Esophagus (tissue), 2 donors: ENCODE measurements at regions not wholly inside any gene's neighbourhood (a gene's known extent, or its start where the extent isn't known, plus 50 kb on each side); places are given as distances from the start of the nearest gene placed in this dataset.

Source experiments
- H3K27ac ChIP-seq, 2 donors: one replicate each; pipeline ENCODE4 v1.5.1; 2013; ENCODE audit warnings: low read depth in 2 of 2, mild to moderate bottlenecking in 2 of 2, inconsistent platforms in 1 of 2, low read length in 1 of 2, moderate library complexity in 1 of 2
- H3K27me3 ChIP-seq, 2 donors: one replicate each; pipeline ENCODE4 v1.6.1; 2013; ENCODE audit warnings: low read length in 2 of 2, control low read depth in 1 of 2, mild to moderate bottlenecking in 1 of 2; ENCODE audit not compliant: insufficient read depth in 2 of 2, control insufficient read depth in 1 of 2
- H3K36me3 ChIP-seq, 2 donors: one replicate each; pipeline ENCODE4 v1.6.1; 2013; ENCODE audit warnings: low read length in 1 of 2; ENCODE audit not compliant: control insufficient read depth in 2 of 2, insufficient read depth in 2 of 2
- H3K4me1 ChIP-seq, 2 donors: one replicate each; pipeline ENCODE4 v1.6.1; 2013; ENCODE audit warnings: low read length in 1 of 2; ENCODE audit not compliant: control insufficient read depth in 2 of 2, insufficient read depth in 2 of 2
- H3K4me3 ChIP-seq, 2 donors: one replicate each; pipeline ENCODE4 v1.5.1; 2013; ENCODE audit warnings: low read length in 2 of 2, mild to moderate bottlenecking in 2 of 2, low read depth in 1 of 2, moderate library complexity in 1 of 2
- H3K9me3 ChIP-seq, 2 donors: one replicate each; pipeline ENCODE4 v1.6.1; 2013; ENCODE audit warnings: mild to moderate bottlenecking in 2 of 2, low read depth in 1 of 2, low read length in 1 of 2, moderate library complexity in 1 of 2; ENCODE audit not compliant: control insufficient read depth in 2 of 2, insufficient read depth in 1 of 2
- WGBS, 2 donors: extraction: QIAGEN DNeasy Blood & Tissue Kit; methylation state at CpG; one replicate each; pipeline ENCODE4 v1.1.7; 2013; 5-methylcytosine and 5-hydroxymethylcytosine counted together
- donor health status: healthy with polysubstance abuse.
- donor health status: Bipolar disorder and iron deficiency.

- no peaks in the 10 kb centered on the region for H3K4me1 ChIP-seq
- H3K36me3 ChIP-seq: no peaks in the 10 kb centered on the region
- H3K4me3 ChIP-seq: no peak overlapping the region
- no peaks in the 10 kb centered on the region for H3K9me3 ChIP-seq
- peaks cover 0 to 5% of the 10 kb centered on the region in 2 donors for H3K27me3 ChIP-seq
- WGBS, 2 donors: 92 to 93% methylated on average over 9 of the region's 9 CpGs
- H3K27ac ChIP-seq: no peak overlapping the region
Measured at GRCh38 chr9:84480071-84480470, 139.5 kb upstream of the SLC28A3 start.

- Histone ChIP-seq H3K27me3 (peaks cover 0 to 5% of the 10 kb centered on the region in 2 donors), H3K36me3 (no peaks in the 10 kb centered on the region), H3K9me3 (no peaks in the 10 kb centered on the region), H3K4me3 (no peak overlapping the region), H3K27ac (no peak overlapping the region), H3K4me1 (no peaks in the 10 kb centered on the region)
- WGBS, 2 donors: 65 to 68% methylated on average over 3 of the region's 3 CpGs
Measured at GRCh38 chr9:84481231-84481630, 140.7 kb upstream of the SLC28A3 start.

- Histone ChIP-seq H3K36me3 (no peaks in the 10 kb centered on the region), H3K27ac (no peak overlapping the region), H3K9me3 (no peaks in the 10 kb centered on the region), H3K4me1 (no peaks in the 10 kb centered on the region), H3K27me3 (peaks cover 0 to under 1% of the 10 kb centered on the region in 2 donors), H3K4me3 (no peak overlapping the region)
- WGBS, 2 donors: 57 to 62% methylated on average over 8 of the region's 8 CpGs
Measured at GRCh38 chr9:84481636-84482218, 141.2 kb upstream of the SLC28A3 start.

GRCh38 chr9:84482607-84483006 is 142.0 kb upstream of the SLC28A3 start:
- Histone ChIP-seq H3K27ac (no peak overlapping the region), H3K4me3 (no peak overlapping the region), H3K27me3 (no peaks in the 10 kb centered on the region), H3K4me1 (no peaks in the 10 kb centered on the region), H3K9me3 (no peaks in the 10 kb centered on the region), H3K36me3 (no peaks in the 10 kb centered on the region)
- WGBS, 2 donors: 76 to 77% methylated on average over 8 of the region's 8 CpGs

- no peaks in the 10 kb centered on the region for H3K36me3 ChIP-seq
- H3K4me3 ChIP-seq: no peak overlapping the region
- no peaks in the 10 kb centered on the region for H3K27me3 ChIP-seq
- no peaks in the 10 kb centered on the region for H3K9me3 ChIP-seq
- 78 to 83% methylated on average over 6 of the region's 6 CpGs for WGBS, 2 donors
- no peaks in the 10 kb centered on the region for H3K4me1 ChIP-seq
- H3K27ac ChIP-seq: no peak overlapping the region
Measured at GRCh38 chr9:84484172-84484571, 143.6 kb upstream of the SLC28A3 start.

GRCh38 chr9:84485539-84485938 is 145.0 kb upstream of the SLC28A3 start:
- H3K4me3 ChIP-seq: no peak overlapping the region
- no peaks in the 10 kb centered on the region for H3K27me3 ChIP-seq
- no peaks in the 10 kb centered on the region for H3K36me3 ChIP-seq
- no peaks in the 10 kb centered on the region for H3K4me1 ChIP-seq
- H3K27ac ChIP-seq: no peak overlapping the region
- WGBS, 2 donors: 42 to 45% methylated on average over 2 of the region's 2 CpGs
- no peaks in the 10 kb centered on the region for H3K9me3 ChIP-seq

- Histone ChIP-seq H3K27me3 (no peaks in the 10 kb centered on the region), H3K4me3 (no peak overlapping the region), H3K4me1 (no peaks in the 10 kb centered on the region), H3K9me3 (no peaks in the 10 kb centered on the region), H3K36me3 (no peaks in the 10 kb centered on the region), H3K27ac (no peak overlapping the region)
- 63 to 91% methylated on average over 1 of the region's 1 CpG for WGBS, 2 donors
Measured at GRCh38 chr9:84486663-84487062, 146.1 kb upstream of the SLC28A3 start.

GRCh38 chr9:84490206-84490841 is 149.8 kb upstream of the SLC28A3 start:
- no peaks in the 10 kb centered on the region for H3K9me3 ChIP-seq
- H3K27me3 ChIP-seq: no peaks in the 10 kb centered on the region
- no peaks in the 10 kb centered on the region for H3K36me3 ChIP-seq
- H3K4me1 ChIP-seq: no peaks in the 10 kb centered on the region
- WGBS, 2 donors: 81 to 83% methylated on average over 3 of the region's 3 CpGs
- no peak overlapping the region for H3K4me3 ChIP-seq
- no peak overlapping the region for H3K27ac ChIP-seq

- 80 to 90% methylated on average over 1 of the region's 1 CpG for WGBS, 2 donors
- H3K4me3 ChIP-seq: no peak overlapping the region
- H3K9me3 ChIP-seq: no peaks in the 10 kb centered on the region
- H3K27me3 ChIP-seq: no peaks in the 10 kb centered on the region
- H3K4me1 ChIP-seq: no peaks in the 10 kb centered on the region
- H3K36me3 ChIP-seq: no peaks in the 10 kb centered on the region
- H3K27ac ChIP-seq: no peak overlapping the region
Measured at GRCh38 chr9:84490842-84491325, 150.3 kb upstream of the SLC28A3 start.
